ENCODE measurements at regions not wholly inside any gene's neighbourhood (a gene's known extent, or its start where the extent isn't known, plus 50 kb on each side); places are given as distances from the start of the nearest gene placed in this dataset.

DNA sequence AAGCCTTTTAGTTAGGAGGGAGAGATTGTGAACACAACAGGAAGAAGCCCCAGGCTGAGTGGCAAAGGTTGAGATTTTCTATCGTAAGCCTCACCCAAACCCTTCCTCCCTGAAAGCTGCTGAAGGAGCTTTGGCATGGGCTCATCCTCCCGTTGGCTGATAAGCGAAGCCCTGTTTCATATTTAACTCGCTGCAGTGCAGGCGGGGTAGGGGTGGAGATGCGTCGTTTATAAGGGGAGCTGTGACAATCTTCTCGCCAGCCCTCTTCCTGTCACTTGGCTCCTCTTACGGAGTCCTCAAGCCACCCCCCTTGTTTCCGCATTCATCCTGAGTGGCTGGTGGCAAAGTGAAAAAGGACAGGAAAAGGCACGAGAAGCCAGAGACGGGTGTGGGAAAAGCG is 137.0 kb downstream of the OR4C45 start:
- TF ChIP-seq, protein P1, sequence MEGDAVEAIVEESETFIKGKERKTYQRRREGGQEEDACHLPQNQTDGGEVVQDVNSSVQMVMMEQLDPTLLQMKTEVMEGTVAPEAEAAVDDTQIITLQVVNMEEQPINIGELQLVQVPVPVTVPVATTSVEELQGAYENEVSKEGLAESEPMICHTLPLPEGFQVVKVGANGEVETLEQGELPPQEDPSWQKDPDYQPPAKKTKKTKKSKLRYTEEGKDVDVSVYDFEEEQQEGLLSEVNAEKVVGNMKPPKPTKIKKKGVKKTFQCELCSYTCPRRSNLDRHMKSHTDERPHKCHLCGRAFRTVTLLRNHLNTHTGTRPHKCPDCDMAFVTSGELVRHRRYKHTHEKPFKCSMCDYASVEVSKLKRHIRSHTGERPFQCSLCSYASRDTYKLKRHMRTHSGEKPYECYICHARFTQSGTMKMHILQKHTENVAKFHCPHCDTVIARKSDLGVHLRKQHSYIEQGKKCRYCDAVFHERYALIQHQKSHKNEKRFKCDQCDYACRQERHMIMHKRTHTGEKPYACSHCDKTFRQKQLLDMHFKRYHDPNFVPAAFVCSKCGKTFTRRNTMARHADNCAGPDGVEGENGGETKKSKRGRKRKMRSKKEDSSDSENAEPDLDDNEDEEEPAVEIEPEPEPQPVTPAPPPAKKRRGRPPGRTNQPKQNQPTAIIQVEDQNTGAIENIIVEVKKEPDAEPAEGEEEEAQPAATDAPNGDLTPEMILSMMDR (IDR thresholded peaks at IDR 0.05; ENCODE audit: low read depth, low read length, poor library complexity, severe bottlenecking): no peak
- no peak for TF ChIP-seq EZH2phosphoT487 (IDR thresholded peaks at IDR 0.05; ENCODE audit: borderline replicate concordance, low read length)
